NB4 (cell line): ENCODE measurements at regions not wholly inside any gene's neighbourhood (a gene's known extent, or its start where the extent isn't known, plus 50 kb on each side); places are given as distances from the start of the nearest gene placed in this dataset.

Experiments used
- POLR2A ChIP-seq: IDR thresholded peaks from 2 replicates; pipeline ENCODE4 v1.6.1; 2011; ENCODE audit warnings: mild to moderate bottlenecking; ENCODE audit not compliant: insufficient read length; ENCODE audit errors: extremely low read depth
- TF ChIP-seq, protein P1 (sequence below): IDR thresholded peaks from one replicate; pipeline ENCODE4 v1.5.1; 2012; ENCODE audit warnings: low read depth, low read length

DNA sequence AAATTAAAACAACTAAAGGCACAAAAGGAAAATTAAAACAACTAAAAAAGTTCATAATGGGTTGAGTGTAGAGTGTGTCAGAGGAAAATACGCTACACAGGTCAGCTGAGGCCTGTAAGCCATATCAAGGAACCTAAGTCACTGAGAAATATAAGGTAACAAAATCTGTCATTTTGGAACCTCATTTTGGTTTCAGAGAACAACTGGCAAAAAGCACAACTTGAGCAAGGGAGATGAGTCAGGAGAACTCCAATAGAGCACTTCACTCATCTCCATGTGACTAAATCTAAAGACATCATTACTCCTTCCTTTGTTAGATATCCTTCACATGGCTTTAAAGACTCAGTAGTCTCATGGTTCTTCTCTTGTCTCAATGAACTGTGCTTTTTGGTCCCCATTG, 269.4 kb upstream of the POU5F2 start:
- TF ChIP-seq, protein P1, sequence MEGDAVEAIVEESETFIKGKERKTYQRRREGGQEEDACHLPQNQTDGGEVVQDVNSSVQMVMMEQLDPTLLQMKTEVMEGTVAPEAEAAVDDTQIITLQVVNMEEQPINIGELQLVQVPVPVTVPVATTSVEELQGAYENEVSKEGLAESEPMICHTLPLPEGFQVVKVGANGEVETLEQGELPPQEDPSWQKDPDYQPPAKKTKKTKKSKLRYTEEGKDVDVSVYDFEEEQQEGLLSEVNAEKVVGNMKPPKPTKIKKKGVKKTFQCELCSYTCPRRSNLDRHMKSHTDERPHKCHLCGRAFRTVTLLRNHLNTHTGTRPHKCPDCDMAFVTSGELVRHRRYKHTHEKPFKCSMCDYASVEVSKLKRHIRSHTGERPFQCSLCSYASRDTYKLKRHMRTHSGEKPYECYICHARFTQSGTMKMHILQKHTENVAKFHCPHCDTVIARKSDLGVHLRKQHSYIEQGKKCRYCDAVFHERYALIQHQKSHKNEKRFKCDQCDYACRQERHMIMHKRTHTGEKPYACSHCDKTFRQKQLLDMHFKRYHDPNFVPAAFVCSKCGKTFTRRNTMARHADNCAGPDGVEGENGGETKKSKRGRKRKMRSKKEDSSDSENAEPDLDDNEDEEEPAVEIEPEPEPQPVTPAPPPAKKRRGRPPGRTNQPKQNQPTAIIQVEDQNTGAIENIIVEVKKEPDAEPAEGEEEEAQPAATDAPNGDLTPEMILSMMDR = no peak
- TF ChIP-seq POLR2A = no peak
